CD14-positive monocyte (primary cell): ENCODE measurements at regions not wholly inside any gene's neighbourhood (a gene's known extent, or its start where the extent isn't known, plus 50 kb on each side); places are given as distances from the start of the nearest gene placed in this dataset.
"Not testable (repeated sequence)": the region's sequence is repeated elsewhere in the genome, so short reads cannot be mapped to it uniquely, and the experiment has no call there.

Source experiments
- DNase-seq, 3 donors: peaks; one replicate each; pipeline ENCODE4 v3.0.0-alpha.2; 2011 to 2022
- H2AFZ ChIP-seq: 2 replicates; pipeline ENCODE4 v1.6.0; 2012; ENCODE audit warnings: mild to moderate bottlenecking, low read depth, low read length, inconsistent platforms; ENCODE audit not compliant: insufficient read depth, poor library complexity, severe bottlenecking
- H3K27ac ChIP-seq, 2 donors: 1 replicate in 1 of 2; 2 replicates in 1 of 2; pipeline ENCODE4 v1.5.1; 2012 to 2013; ENCODE audit warnings: low read length in 2 of 2, control low read depth in 1 of 2, inconsistent platforms in 1 of 2, low read depth in 1 of 2, mild to moderate bottlenecking in 1 of 2
- H3K27me3 ChIP-seq, 2 donors: one replicate each; pipeline versions ENCODE4 v1.6.0 to v1.6.1; 2011 to 2013; ENCODE audit warnings: low read length in 2 of 2; ENCODE audit not compliant: control insufficient read depth in 2 of 2, insufficient read depth in 2 of 2
- H3K36me3 ChIP-seq, 2 donors: replicated peaks in 1 of 2; 1 replicate in 1 of 2; 2 replicates in 1 of 2; pipeline versions ENCODE4 v1.5.1 to v1.6.1; 2012 to 2013; ENCODE audit warnings: low read length in 2 of 2, control low read depth in 1 of 2, inconsistent platforms in 1 of 2, mild to moderate bottlenecking in 1 of 2; ENCODE audit not compliant: insufficient read depth in 2 of 2, control insufficient read depth in 1 of 2
- H3K4me1 ChIP-seq, 2 donors: 1 replicate in 1 of 2; 2 replicates in 1 of 2; pipeline versions ENCODE4 v1.5.1 to v1.6.1; 2012 to 2013; ENCODE audit warnings: low read length in 2 of 2, control low read depth in 1 of 2, inconsistent platforms in 1 of 2, mild to moderate bottlenecking in 1 of 2, moderate library complexity in 1 of 2; ENCODE audit not compliant: insufficient read depth in 2 of 2, control insufficient read depth in 1 of 2
- H3K4me2 ChIP-seq: replicated peaks from 2 replicates; pipeline ENCODE3; 2012; ENCODE audit warnings: low read length, moderate library complexity, mild to moderate bottlenecking; ENCODE audit not compliant: poor library complexity, severe bottlenecking; ENCODE audit errors: extremely low read depth
- H3K4me3 ChIP-seq, 3 experiments: fragments of 200-600 bp in 1 of 3; sonication (generic) in 1 of 3; replicated peaks in 1 of 3; 1 replicate in 2 of 3; 2 replicates in 1 of 3; pipeline ENCODE4 v1.5.1; 2011 to 2013; ENCODE audit warnings: low read length in 3 of 3, mild to moderate bottlenecking in 3 of 3, control low read depth in 2 of 3, low read depth in 2 of 3, inconsistent platforms in 1 of 3, moderate library complexity in 1 of 3
- H3K79me2 ChIP-seq: 2 replicates; pipeline ENCODE4 v1.6.0; 2012; ENCODE audit warnings: mild to moderate bottlenecking, control low read depth, inconsistent platforms, low read length, moderate library complexity; ENCODE audit not compliant: insufficient read depth
- H3K9ac ChIP-seq: 2 replicates; pipeline ENCODE4 v1.6.0; 2017; ENCODE audit warnings: low read length, mild to moderate bottlenecking; ENCODE audit not compliant: insufficient read depth, poor library complexity, severe bottlenecking
- H3K9me3 ChIP-seq, 2 donors: replicated peaks in 1 of 2; 1 replicate in 1 of 2; 2 replicates in 1 of 2; pipeline versions ENCODE4 v1.5.1 to v1.6.1; 2012 to 2013; ENCODE audit warnings: low read length in 2 of 2, control low read depth in 1 of 2; ENCODE audit not compliant: control insufficient read depth in 1 of 2, insufficient read depth in 1 of 2
- H4K20me1 ChIP-seq: 2 replicates; pipeline ENCODE4 v1.6.0; 2012; ENCODE audit warnings: mild to moderate bottlenecking, low read length, control low read depth, moderate library complexity; ENCODE audit not compliant: insufficient read depth
- H3K27ac Mint-ChIP-seq, 7 donors: one replicate each; pipeline ENCODE4 v1.8.0; 2020; ENCODE audit warnings: mild to moderate bottlenecking in 7 of 7, mixed read lengths in 7 of 7, moderate library complexity in 6 of 7, inconsistent platforms in 2 of 7
- H3K27me3 Mint-ChIP-seq, 3 donors: one replicate each; pipeline ENCODE4 v1.8.0; 2021 to 2022; ENCODE audit warnings: low read depth in 3 of 3, mild to moderate bottlenecking in 3 of 3, mixed read lengths in 3 of 3, moderate library complexity in 3 of 3, inconsistent platforms in 1 of 3
- H3K36me3 Mint-ChIP-seq, 2 donors: one replicate each; pipeline ENCODE4 v1.8.0; 2020; ENCODE audit warnings: mixed read lengths in 2 of 2, inconsistent platforms in 1 of 2, mild to moderate bottlenecking in 1 of 2
- H3K4me1 Mint-ChIP-seq: one replicate; pipeline ENCODE4 v1.8.0; 2020; ENCODE audit warnings: mild to moderate bottlenecking, mixed read lengths
- H3K4me3 Mint-ChIP-seq, 2 donors: one replicate each; pipeline ENCODE4 v1.8.0; 2020; ENCODE audit warnings: mild to moderate bottlenecking in 2 of 2, mixed read lengths in 2 of 2, moderate library complexity in 1 of 2
- H3K9me3 Mint-ChIP-seq, 7 donors: one replicate each; pipeline ENCODE4 v1.8.0; 2020 to 2022; ENCODE audit warnings: mixed read lengths in 7 of 7, mild to moderate bottlenecking in 6 of 7, moderate library complexity in 6 of 7, inconsistent platforms in 2 of 7
- WGBS: methylation state at CpG from one replicate; pipeline ENCODE4 v1.1.5; 2013; ENCODE audit warnings: missing lambda C conversion rate; ENCODE audit not compliant: insufficient coverage; 5-methylcytosine and 5-hydroxymethylcytosine counted together
- intact Hi-C, 2 donors: fragments of 100-400 bp; cut with micrococcal nuclease; formaldehyde crosslinking; loops; one replicate each; pipeline versions ENCODE4 v1.15.0 to v1.15.1; 2023
- TF ChIP-seq, protein P1 (sequence below): fragments of 200-600 bp; IDR thresholded peaks from one replicate; pipeline ENCODE4 v1.8.0; 2022; ENCODE audit warnings: antibody characterized with exemption, mild to moderate bottlenecking

DNA sequence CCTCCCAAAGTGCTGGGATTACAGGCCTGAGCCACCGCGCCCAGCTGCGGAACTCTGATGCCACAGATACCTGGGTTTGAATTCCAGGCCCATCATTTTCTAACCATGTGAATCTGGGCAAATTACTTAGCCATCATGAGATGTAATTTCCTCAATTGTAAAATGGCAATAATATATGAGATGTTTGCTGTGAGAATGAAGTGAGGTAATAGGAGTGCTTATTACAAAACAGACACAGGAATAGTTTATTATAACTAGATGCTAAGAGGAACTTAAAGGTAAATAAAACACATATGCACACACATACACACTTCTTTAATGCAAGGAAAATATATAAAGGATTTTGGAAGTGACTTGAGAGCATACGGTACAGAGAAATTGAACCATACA lies 64.7 kb upstream of the TNIK start:
- TF ChIP-seq, protein P1, sequence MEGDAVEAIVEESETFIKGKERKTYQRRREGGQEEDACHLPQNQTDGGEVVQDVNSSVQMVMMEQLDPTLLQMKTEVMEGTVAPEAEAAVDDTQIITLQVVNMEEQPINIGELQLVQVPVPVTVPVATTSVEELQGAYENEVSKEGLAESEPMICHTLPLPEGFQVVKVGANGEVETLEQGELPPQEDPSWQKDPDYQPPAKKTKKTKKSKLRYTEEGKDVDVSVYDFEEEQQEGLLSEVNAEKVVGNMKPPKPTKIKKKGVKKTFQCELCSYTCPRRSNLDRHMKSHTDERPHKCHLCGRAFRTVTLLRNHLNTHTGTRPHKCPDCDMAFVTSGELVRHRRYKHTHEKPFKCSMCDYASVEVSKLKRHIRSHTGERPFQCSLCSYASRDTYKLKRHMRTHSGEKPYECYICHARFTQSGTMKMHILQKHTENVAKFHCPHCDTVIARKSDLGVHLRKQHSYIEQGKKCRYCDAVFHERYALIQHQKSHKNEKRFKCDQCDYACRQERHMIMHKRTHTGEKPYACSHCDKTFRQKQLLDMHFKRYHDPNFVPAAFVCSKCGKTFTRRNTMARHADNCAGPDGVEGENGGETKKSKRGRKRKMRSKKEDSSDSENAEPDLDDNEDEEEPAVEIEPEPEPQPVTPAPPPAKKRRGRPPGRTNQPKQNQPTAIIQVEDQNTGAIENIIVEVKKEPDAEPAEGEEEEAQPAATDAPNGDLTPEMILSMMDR = no peak
- no peaks in the 10 kb centered on the region for H3K9me3 ChIP-seq
- H2AFZ ChIP-seq = no peak overlapping the region
- H3K4me3 ChIP-seq = no peak overlapping the region
- no peaks in the 10 kb centered on the region for H3K27me3 ChIP-seq
- H3K27ac Mint-ChIP-seq = no peak overlapping the region
- WGBS = 100% methylated on average over 3 of the region's 4 CpGs
- H3K27ac ChIP-seq = no peak overlapping the region
- peaks cover 0 to 2% (median 0%) of the 10 kb centered on the region in 7 donors for H3K9me3 Mint-ChIP-seq
- H3K4me2 ChIP-seq = no peak overlapping the region
- no peaks in the 10 kb centered on the region for H3K79me2 ChIP-seq
- DNase-seq = no peak
- H3K9ac ChIP-seq = no peak overlapping the region
- no peak overlapping the region for H3K4me3 Mint-ChIP-seq
- peaks cover 0 to 6% (median 6%) of the 10 kb centered on the region in 3 donors for H3K27me3 Mint-ChIP-seq
- intact Hi-C loops = no loop called here
- no peaks in the 10 kb centered on the region for H4K20me1 ChIP-seq
- no peaks in the 10 kb centered on the region for H3K36me3 ChIP-seq
- no peaks in the 10 kb centered on the region for H3K4me1 ChIP-seq
- H3K4me1 Mint-ChIP-seq = no peaks in the 10 kb centered on the region
- H3K36me3 Mint-ChIP-seq = no peaks in the 10 kb centered on the region

DNA sequence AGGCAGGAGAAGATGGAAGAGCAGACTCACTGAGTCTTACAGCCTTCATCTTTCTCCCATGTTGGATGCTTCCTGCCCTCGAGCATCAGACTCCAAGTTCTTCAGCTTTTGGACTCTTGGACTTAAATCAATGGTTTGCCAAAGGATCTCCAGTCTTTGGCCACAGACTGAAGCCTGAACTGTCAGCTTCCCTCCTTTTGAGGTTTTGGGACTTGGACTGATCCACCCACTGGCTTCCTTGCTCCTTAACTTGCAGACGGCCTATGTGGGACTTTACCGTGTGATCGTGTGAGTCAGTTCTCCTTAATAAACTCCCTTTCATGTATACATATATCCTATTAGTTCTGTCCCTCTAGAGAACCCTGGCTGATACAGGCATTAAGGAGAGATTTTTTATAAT lies 62.4 kb upstream of the TNIK start:
- Histone ChIP-seq H4K20me1 (no peaks in the 10 kb centered on the region), H3K36me3 (no peaks in the 10 kb centered on the region), H3K4me1 (no peaks in the 10 kb centered on the region), H2AFZ (no peak overlapping the region), H3K4me2 (no peak overlapping the region), H3K27me3 (no peaks in the 10 kb centered on the region), H3K79me2 (no peaks in the 10 kb centered on the region), H3K9ac (no peak overlapping the region), H3K9me3 (no peaks in the 10 kb centered on the region), H3K4me3 (no peak overlapping the region), H3K27ac (no peak overlapping the region)
- Mint-ChIP-seq H3K9me3 (peaks cover 0 to 2% (median 0%) of the 10 kb centered on the region in 7 donors), H3K4me1 (no peaks in the 10 kb centered on the region), H3K27me3 (peaks cover 0 to 6% (median 6%) of the 10 kb centered on the region in 3 donors), H3K4me3 (no peak overlapping the region), H3K27ac (no peak overlapping the region), H3K36me3 (no peaks in the 10 kb centered on the region)
- intact Hi-C loops = no loop called here
- WGBS = 100% methylated on average over 1 of the region's 4 CpGs
- DNase-seq = no peak
- TF ChIP-seq, protein P1 = no peak

DNA sequence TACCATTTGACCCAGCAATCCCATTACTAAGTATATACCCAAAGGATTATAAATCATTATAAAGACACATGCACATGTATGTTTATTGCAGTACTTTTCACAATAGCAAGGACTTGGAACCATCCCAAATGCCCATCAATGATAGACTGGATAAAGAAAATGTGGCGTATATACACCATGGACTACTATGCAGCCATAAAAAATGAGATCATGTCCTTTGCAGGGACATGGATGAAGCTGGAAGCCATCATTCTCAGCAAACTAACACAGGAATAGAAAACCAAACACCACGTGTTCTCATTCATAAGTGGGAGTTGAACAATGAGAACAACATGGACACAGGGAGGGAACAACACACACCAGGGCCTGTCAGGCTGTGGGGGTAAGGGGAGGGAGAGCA lies 59.2 kb upstream of the TNIK start:
- intact Hi-C loops, H3K27me3 ChIP-seq, DNase-seq, H3K27ac ChIP-seq, H3K9me3 ChIP-seq, H3K4me1 Mint-ChIP-seq, H3K4me1 ChIP-seq, H4K20me1 ChIP-seq, H3K4me2 ChIP-seq, H3K36me3 ChIP-seq, H3K79me2 ChIP-seq, H3K27ac Mint-ChIP-seq, H3K27me3 Mint-ChIP-seq, H3K36me3 Mint-ChIP-seq, H2AFZ ChIP-seq, H3K4me3 ChIP-seq, H3K4me3 Mint-ChIP-seq, H3K9me3 Mint-ChIP-seq, H3K9ac ChIP-seq: not testable (repeated sequence)
- WGBS = no CpG with 5 or more reads among the region's 2 CpGs
